ENCODE measurements at regions not wholly inside any gene's neighbourhood (a gene's known extent, or its start where the extent isn't known, plus 50 kb on each side); places are given as distances from the start of the nearest gene placed in this dataset.
"Not testable (repeated sequence)": the region's sequence is repeated elsewhere in the genome, so short reads cannot be mapped to it uniquely, and the experiment has no call there.

GRCh38 chr3:75248974-75249373, 415.2 kb upstream of the FRG2C start:
- DNase-seq = no peak

- no peak for DNase-seq
Observed at GRCh38 chr3:75254685-75255084, 409.4 kb upstream of the FRG2C start.

- DNase-seq = peak; percentile 3 to 41
Observed at GRCh38 chr3:75258825-75259683, 405.1 kb upstream of the FRG2C start.

GRCh38 chr3:75260975-75261374, 403.2 kb upstream of the FRG2C start:
- not testable (repeated sequence) for DNase-seq

GRCh38 chr3:75262661-75263060, 401.5 kb upstream of the FRG2C start:
- DNase-seq = no peak

GRCh38 chr3:75265897-75266296, 398.2 kb upstream of the FRG2C start:
- DNase-seq = no peak

GRCh38 chr3:75268576-75268975, 395.6 kb upstream of the FRG2C start:
- DNase-seq = not testable (repeated sequence)

GRCh38 chr3:75272237-75272636, 391.9 kb upstream of the FRG2C start:
- not testable (repeated sequence) for DNase-seq

GRCh38 chr3:75272691-75273090, 391.4 kb upstream of the FRG2C start:
- no peak for DNase-seq

- not testable (repeated sequence) for DNase-seq
Observed at GRCh38 chr3:75285531-75286148, 378.5 kb upstream of the FRG2C start.

- not testable (repeated sequence) for DNase-seq
Observed at GRCh38 chr3:75288972-75289574, 375.1 kb upstream of the FRG2C start.

GRCh38 chr3:75294124-75294523, 370.0 kb upstream of the FRG2C start:
- DNase-seq = peak; percentile 11 to 35

- DNase-seq = no peak
Observed at GRCh38 chr3:75295013-75295412, 369.1 kb upstream of the FRG2C start.

- DNase-seq = no peak
Observed at GRCh38 chr3:75296858-75297257, 367.3 kb upstream of the FRG2C start.

GRCh38 chr3:75300606-75301005, 363.5 kb upstream of the FRG2C start:
- DNase-seq = no peak

- DNase-seq = not testable (repeated sequence)
Observed at GRCh38 chr3:75301050-75301449, 363.1 kb upstream of the FRG2C start.

- no peak for DNase-seq
Observed at GRCh38 chr3:75303741-75304140, 360.4 kb upstream of the FRG2C start.

GRCh38 chr3:75305901-75306300, 358.2 kb upstream of the FRG2C start:
- DNase-seq = no peak

GRCh38 chr3:75311306-75311705, 352.8 kb upstream of the FRG2C start:
- DNase-seq = not testable (repeated sequence)

- not testable (repeated sequence) for DNase-seq
Observed at GRCh38 chr3:75312469-75312868, 351.7 kb upstream of the FRG2C start.

GRCh38 chr3:75319776-75320175, 344.4 kb upstream of the FRG2C start:
- not testable (repeated sequence) for DNase-seq

- DNase-seq = no peak
Observed at GRCh38 chr3:75320369-75320768, 343.8 kb upstream of the FRG2C start.

GRCh38 chr3:75321060-75321459, 343.1 kb upstream of the FRG2C start:
- no peak for DNase-seq

GRCh38 chr3:75323936-75324335, 340.2 kb upstream of the FRG2C start:
- not testable (repeated sequence) for DNase-seq

Measured in NCI-H524 (cell line).